SK-N-MC (cell line): ENCODE measurements at regions not wholly inside any gene's neighbourhood (a gene's known extent, or its start where the extent isn't known, plus 50 kb on each side); places are given as distances from the start of the nearest gene placed in this dataset.

Source experiments
- DNase-seq: peaks from one replicate; pipeline ENCODE4 v3.0.0-alpha.2; 2011; ENCODE audit warnings: low read depth, low spot score
- H3K27ac ChIP-seq: fragments of 200-600 bp; sonication (generic); 2 replicates; pipeline ENCODE4 v1.5.1; 2016; ENCODE audit warnings: mixed run types
- H3K36me3 ChIP-seq: fragments of 200-600 bp; sonication (generic); 2 replicates; pipeline ENCODE4 v1.6.1; 2017; ENCODE audit warnings: antibody characterized with exemption, low read length, mixed read lengths; ENCODE audit not compliant: insufficient read depth
- H3K4me3 ChIP-seq: fragments of 200-600 bp; sonication (generic); 2 replicates; pipeline ENCODE4 v1.5.1; 2016
- H3K9ac ChIP-seq: fragments of 200-600 bp; sonication (generic); 2 replicates; pipeline ENCODE4 v1.8.0; 2017; ENCODE audit warnings: mixed run types, mixed read lengths; ENCODE audit not compliant: insufficient read length
- H3K9me3 ChIP-seq: fragments of 200-600 bp; sonication (generic); 2 replicates; pipeline ENCODE4 v1.6.1; 2017; ENCODE audit warnings: low read depth, mild to moderate bottlenecking, antibody characterized with exemption, low read length, moderate library complexity, mixed read lengths
- EZH2 ChIP-seq: fragments of 200-600 bp; sonication (generic); IDR thresholded peaks from one replicate; pipeline ENCODE4 v1.6.1; 2017; ENCODE audit warnings: antibody characterized with exemption
- FOXP2 ChIP-seq: optimal IDR thresholded peaks from 2 replicates; pipeline ENCODE3; 2011; ENCODE audit warnings: mild to moderate bottlenecking, moderate library complexity; ENCODE audit not compliant: insufficient read depth; ENCODE audit errors: extremely low read length, control extremely low read depth
- POLR2AphosphoS5 ChIP-seq: IDR thresholded peaks from 2 replicates; pipeline ENCODE4 v1.6.1; 2012; ENCODE audit warnings: mild to moderate bottlenecking, low read depth, low read length, borderline replicate concordance

- no peak for DNase-seq
- Histone ChIP-seq H3K4me3 (no peak overlapping the region), H3K9me3 (no peaks in the 10 kb centered on the region), H3K27ac (no peak overlapping the region), H3K9ac (no peak overlapping the region), H3K36me3 (no peaks in the 10 kb centered on the region)
- TF ChIP-seq POLR2AphosphoS5 (no peak), FOXP2 (no peak), EZH2 (no peak)
Observed at GRCh38 chr14:38074754-38075153, 132.9 kb upstream of the SSTR1 start.

DNA sequence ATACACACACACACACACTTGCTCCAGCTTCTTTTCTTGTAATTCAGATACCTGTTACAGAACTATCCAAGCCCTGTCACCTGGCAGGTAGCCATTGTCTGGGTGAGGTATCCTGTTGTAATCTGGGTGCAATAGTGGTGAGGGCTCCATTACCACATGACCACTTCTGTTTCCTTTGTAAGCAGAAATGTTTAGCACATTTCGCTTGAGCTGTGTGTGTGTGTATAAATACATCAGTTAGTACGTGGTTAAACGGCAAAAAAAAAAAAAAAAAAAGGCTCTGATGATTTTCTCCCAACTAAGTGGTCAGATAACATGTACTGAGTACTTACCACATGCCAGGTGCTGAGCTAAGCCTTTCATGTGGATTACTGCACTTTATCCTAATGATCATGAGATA, 129.3 kb upstream of the SSTR1 start:
- no peak for DNase-seq
- H3K9me3 ChIP-seq = no peaks in the 10 kb centered on the region
- H3K36me3 ChIP-seq = no peaks in the 10 kb centered on the region
- no peak for TF ChIP-seq FOXP2
- no peak for TF ChIP-seq EZH2
- H3K27ac ChIP-seq = no peak overlapping the region
- H3K4me3 ChIP-seq = no peak overlapping the region
- no peak overlapping the region for H3K9ac ChIP-seq

DNA sequence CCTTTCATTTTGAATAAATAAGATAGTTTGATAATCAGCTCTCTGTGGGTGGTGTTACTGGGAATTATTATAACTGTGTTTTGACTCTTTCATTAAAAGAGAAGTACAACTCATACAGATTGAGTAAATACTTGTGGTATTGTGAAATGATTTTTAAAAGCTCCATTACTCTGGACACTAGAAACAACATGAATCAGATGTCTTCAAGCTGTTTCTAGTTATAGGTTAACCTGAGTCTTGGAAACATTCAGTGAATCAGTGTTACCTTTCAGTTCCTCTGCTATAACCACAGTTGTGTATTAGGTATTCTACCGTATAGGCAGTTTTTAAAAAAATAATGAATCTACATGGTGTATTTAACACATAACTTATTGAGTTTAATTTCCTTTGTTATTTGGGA, 128.4 kb upstream of the SSTR1 start:
- TF ChIP-seq POLR2AphosphoS5 = no peak
- TF ChIP-seq EZH2 = no peak
- no peak for TF ChIP-seq FOXP2
- H3K9me3 ChIP-seq = no peaks in the 10 kb centered on the region
- no peak for DNase-seq
- H3K27ac ChIP-seq = no peak overlapping the region
- H3K36me3 ChIP-seq = no peaks in the 10 kb centered on the region
- H3K4me3 ChIP-seq = no peak overlapping the region
- no peak overlapping the region for H3K9ac ChIP-seq

- H3K36me3 ChIP-seq = no peaks in the 10 kb centered on the region
- TF ChIP-seq EZH2 = no peak
- TF ChIP-seq POLR2AphosphoS5 = no peak
- no peak for TF ChIP-seq FOXP2
Observed at GRCh38 chr14:38079886-38080285, 127.8 kb upstream of the SSTR1 start.

GRCh38 chr14:38080696-38081095, 127.0 kb upstream of the SSTR1 start:
- Histone ChIP-seq H3K36me3 (no peaks in the 10 kb centered on the region), H3K27ac (no peak overlapping the region), H3K9me3 (no peaks in the 10 kb centered on the region), H3K9ac (no peak overlapping the region), H3K4me3 (no peak overlapping the region)
- TF ChIP-seq EZH2 (no peak), POLR2AphosphoS5 (no peak), FOXP2 (no peak)
- DNase-seq = no peak

More at GRCh38 chr14:38079886-38080285, 127.8 kb upstream of the SSTR1 start:
- no peak for DNase-seq
- H3K9ac ChIP-seq = no peak overlapping the region
- H3K27ac ChIP-seq = no peak overlapping the region
- no peaks in the 10 kb centered on the region for H3K9me3 ChIP-seq
- H3K4me3 ChIP-seq = no peak overlapping the region

GRCh38 chr14:38083039-38083438, 124.7 kb upstream of the SSTR1 start:
- no peak for DNase-seq
- H3K9ac ChIP-seq = no peak overlapping the region

GRCh38 chr14:38089123-38089522, 118.6 kb upstream of the SSTR1 start:
- Histone ChIP-seq H3K36me3 (no peaks in the 10 kb centered on the region), H3K27ac (no peak overlapping the region), H3K9ac (no peak overlapping the region), H3K4me3 (no peak overlapping the region), H3K9me3 (no peaks in the 10 kb centered on the region)
- DNase-seq = no peak
- TF ChIP-seq EZH2 (no peak), FOXP2 (no peak), POLR2AphosphoS5 (no peak)

More at GRCh38 chr14:38083039-38083438, 124.7 kb upstream of the SSTR1 start:
- Histone ChIP-seq H3K4me3 (no peak overlapping the region), H3K27ac (no peak overlapping the region), H3K36me3 (no peaks in the 10 kb centered on the region), H3K9me3 (no peaks in the 10 kb centered on the region)
- TF ChIP-seq FOXP2 = no peak
- TF ChIP-seq POLR2AphosphoS5 = no peak
- TF ChIP-seq EZH2 = no peak

DNA sequence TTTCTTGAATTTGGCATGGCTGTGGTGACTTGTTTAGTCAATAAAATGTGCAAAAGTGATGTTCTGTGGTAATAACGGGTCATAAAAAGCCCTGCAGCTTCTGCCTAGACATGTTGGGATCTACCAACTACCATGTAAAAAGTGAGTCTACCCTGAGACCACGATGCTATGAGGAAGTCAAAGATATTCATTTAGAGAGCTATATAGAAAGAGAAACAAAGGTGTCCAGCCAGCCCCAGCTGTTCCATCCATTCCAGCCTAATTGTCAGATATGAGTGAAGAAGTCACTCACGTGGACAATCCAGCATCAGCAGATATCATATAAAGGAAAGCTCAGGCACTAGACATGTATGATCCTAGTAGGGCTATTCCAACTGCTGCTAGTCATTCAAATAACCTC, 117.2 kb upstream of the SSTR1 start:
- no peak for DNase-seq
- no peak overlapping the region for H3K9ac ChIP-seq
- TF ChIP-seq FOXP2 (no peak), POLR2AphosphoS5 (no peak), EZH2 (no peak)
- H3K9me3 ChIP-seq = no peaks in the 10 kb centered on the region
- no peaks in the 10 kb centered on the region for H3K36me3 ChIP-seq
- H3K27ac ChIP-seq = no peak overlapping the region
- H3K4me3 ChIP-seq = no peak overlapping the region

DNA sequence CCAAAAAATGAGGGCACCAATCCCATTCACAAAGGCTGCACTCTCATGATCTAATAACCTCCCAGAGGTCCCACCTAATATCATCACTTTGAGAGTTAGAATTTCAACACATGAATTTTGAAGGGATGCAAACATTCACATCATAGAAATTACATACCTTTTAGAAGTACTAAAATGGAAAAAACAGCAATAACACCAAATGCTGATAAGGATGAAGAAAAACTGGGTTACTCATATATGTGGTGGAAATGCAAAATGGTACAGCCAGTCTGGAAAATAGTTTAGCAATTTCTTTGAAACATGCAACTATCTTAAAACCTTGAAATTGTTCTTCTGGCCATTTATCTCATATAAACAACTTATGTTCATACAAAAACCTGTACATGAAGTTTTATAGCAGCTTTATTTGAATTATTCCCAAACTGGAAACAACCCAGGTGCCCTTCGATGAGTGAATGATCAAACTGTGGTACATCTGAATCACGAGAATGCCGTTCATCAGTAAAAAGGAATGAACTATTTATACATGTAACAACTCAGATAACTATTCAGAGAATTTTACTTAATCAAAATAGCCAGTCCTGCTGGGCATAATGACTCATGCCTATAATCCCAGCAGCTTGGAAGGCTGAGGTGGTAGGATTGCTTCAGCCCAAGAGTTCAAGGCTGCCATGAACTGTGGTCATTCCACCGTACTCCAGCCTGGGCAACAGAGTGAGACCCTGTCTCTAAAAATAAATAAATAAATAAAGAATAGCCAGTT, 109.4 kb upstream of the SSTR1 start:
- no peak overlapping the region for H3K27ac ChIP-seq
- DNase-seq = no peak

More for the DNA sequence above, 109.4 kb upstream of the SSTR1 start:
- H3K36me3 ChIP-seq = no peaks in the 10 kb centered on the region
- H3K9me3 ChIP-seq = no peaks in the 10 kb centered on the region
- TF ChIP-seq POLR2AphosphoS5 (no peak), FOXP2 (no peak), EZH2 (no peak)
- no peak overlapping the region for H3K9ac ChIP-seq
- no peak overlapping the region for H3K4me3 ChIP-seq
